ENCODE measurements at regions not wholly inside any gene's neighbourhood (a gene's known extent, or its start where the extent isn't known, plus 50 kb on each side); places are given as distances from the start of the nearest gene placed in this dataset.
A peak's percentile ranks its signal among the peaks of the same experiment; 100 is the strongest.
"Not testable (repeated sequence)": the region's sequence is repeated elsewhere in the genome, so short reads cannot be mapped to it uniquely, and the experiment has no call there.

GRCh38 chr1:149636286-149637122 is 52.9 kb downstream of the PPIAL4C start (continued):
- peak; percentile 90; the same call in 1 of the 2 replicates for TF ChIP-seq PTBP1 (IDR thresholded peaks at IDR 0.05; ENCODE audit: low read depth, low read length)
- TF ChIP-seq CXXC5 (CRISPR knock-in tag; IDR thresholded peaks at IDR 0.05), result peak; percentile 81
- peak in 1 of 2 experiments; percentile 100; a peak in 2 of 4 replicates for TF ChIP-seq KDM4B (IDR thresholded peaks at IDR 0.05; ENCODE audit: borderline replicate concordance in 2 of 2, low read depth in 1 of 2)
- peak; percentile 20; the same call in 1 of the 2 replicates for TF ChIP-seq ZNF384 (IDR thresholded peaks at IDR 0.05; ENCODE audit: low read depth, low read length)
- peak; percentile 93 for TF ChIP-seq ZNF77 (CRISPR knock-in tag; IDR thresholded peaks at IDR 0.05)
- peak; percentile 75; the same call in 1 of the 2 replicates for TF ChIP-seq ZNF511 (CRISPR knock-in tag; IDR thresholded peaks at IDR 0.05)
- peak; percentile 95 for TF ChIP-seq ZNF696 (CRISPR knock-in tag; conservative IDR thresholded peaks at IDR 0.05)
- peak; percentile 85 for TF ChIP-seq GABPA (tag; conservative IDR thresholded peaks at IDR 0.05; ENCODE audit: low read depth)
- TF ChIP-seq ZNF239 (CRISPR knock-in tag; IDR thresholded peaks at IDR 0.05), result peak; percentile 56; the same call in 1 of the 2 replicates
- peak; percentile 63; the same call in 1 of the 2 replicates for TF ChIP-seq SPI1 (IDR thresholded peaks at IDR 0.05; ENCODE audit: borderline replicate concordance, low read depth, low read length)
- TF ChIP-seq ZBTB7A (IDR thresholded peaks at IDR 0.05; ENCODE audit: borderline replicate concordance, control insufficient read depth, low read depth, low read length), result peak; percentile 78
- TF ChIP-seq CHD2 (IDR thresholded peaks at IDR 0.05; ENCODE audit: low read depth, low read length), result peak; percentile 72
- peak; percentile 95 for TF ChIP-seq NR2F6 (CRISPR knock-in tag; IDR thresholded peaks at IDR 0.05)
- peak; percentile 83 for TF ChIP-seq BCL6 (CRISPR knock-in tag; IDR thresholded peaks at IDR 0.05)
- TF ChIP-seq TOE1 (IDR thresholded peaks at IDR 0.05; ENCODE audit: borderline replicate concordance), result peak; percentile 85; the same call in 1 of the 2 replicates
- TF ChIP-seq TOE1 (CRISPR knock-in tag; IDR thresholded peaks at IDR 0.05; ENCODE audit: borderline replicate concordance, low read depth), result not testable (repeated sequence)
- peak; percentile 97 for TF ChIP-seq ZNF551 (CRISPR knock-in tag; IDR thresholded peaks at IDR 0.05)
- peak; percentile 84 to 90; a peak in 2 of 4 replicates for TF ChIP-seq MLLT1 (IDR thresholded peaks at IDR 0.05)
- TF ChIP-seq KDM5B (IDR thresholded peaks at IDR 0.05; ENCODE audit: insufficient replicate concordance, low read depth, low read length), result peak; percentile 95
- TF ChIP-seq BHLHE40 (IDR thresholded peaks at IDR 0.05; ENCODE audit: low read length), result peak; percentile 54; the same call in 1 of the 2 replicates
- TF ChIP-seq ZNF324 (CRISPR knock-in tag; IDR thresholded peaks at IDR 0.05), result peak; percentile 55; the same call in 1 of the 2 replicates
- peak; percentile 87 for TF ChIP-seq POLR2G (IDR thresholded peaks at IDR 0.05; ENCODE audit: low read depth, low read length)
- peak; percentile 52 for TF ChIP-seq RB1 (IDR thresholded peaks at IDR 0.05; ENCODE audit: low read depth)
- 0 out of 2 replicates have a peak, but pooled peaks have one; percentile 33 for TF ChIP-seq CEBPB (tag; IDR thresholded peaks at IDR 0.05)
- TF ChIP-seq ZNF347 (CRISPR knock-in tag; IDR thresholded peaks at IDR 0.05; ENCODE audit: low read depth), result peak; percentile 90
- peak; percentile 57 to 97; a peak in 3 of 4 replicates for TF ChIP-seq MLX (CRISPR knock-in tag; conservative IDR thresholded peaks at IDR 0.05)
- peak; percentile 90 for TF ChIP-seq ZNF436 (CRISPR knock-in tag; IDR thresholded peaks at IDR 0.05)

Data from K562 (cell line).